DOHH2 (cell line): ENCODE measurements at regions not wholly inside any gene's neighbourhood (a gene's known extent, or its start where the extent isn't known, plus 50 kb on each side); places are given as distances from the start of the nearest gene placed in this dataset.

Experiments used
- CTCF ChIP-seq: fragments of 200-600 bp; sonication (generic); IDR thresholded peaks from one replicate; pipeline ENCODE4 v1.5.1; 2014; ENCODE audit warnings: antibody characterized with exemption, mild to moderate bottlenecking, low read depth, low read length; ENCODE audit not compliant: poor library complexity, severe bottlenecking
- EZH2phosphoT487 ChIP-seq: fragments of 200-600 bp; sonication (generic); IDR thresholded peaks from 2 replicates; pipeline ENCODE4 v1.6.1; 2017; ENCODE audit warnings: borderline replicate concordance, mild to moderate bottlenecking, antibody characterized with exemption, low read length, moderate library complexity, mixed read lengths

DNA sequence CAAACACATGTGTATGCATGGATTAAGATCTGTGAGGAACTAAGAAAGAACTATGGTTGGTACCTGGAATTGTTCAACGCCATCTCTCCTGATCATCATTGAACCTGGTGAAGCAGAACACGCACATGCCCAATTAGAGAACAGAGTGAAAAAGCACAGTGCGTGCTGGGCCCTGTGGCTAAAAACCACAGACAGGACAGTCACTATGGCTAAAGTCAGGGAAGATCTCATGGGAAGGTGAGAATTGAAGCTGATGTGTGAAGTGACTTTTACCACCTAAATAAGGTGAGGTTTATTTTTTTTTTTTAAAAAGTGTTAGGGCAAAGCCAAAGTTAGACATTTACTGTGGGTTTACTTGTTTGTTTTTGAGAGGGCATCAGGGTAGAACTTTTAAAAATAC is 215.0 kb downstream of the SLC38A4 start:
- TF ChIP-seq CTCF, result no peak
- no peak for TF ChIP-seq EZH2phosphoT487
